ENCODE measurements at regions not wholly inside any gene's neighbourhood (a gene's known extent, or its start where the extent isn't known, plus 50 kb on each side); places are given as distances from the start of the nearest gene placed in this dataset.

DNA sequence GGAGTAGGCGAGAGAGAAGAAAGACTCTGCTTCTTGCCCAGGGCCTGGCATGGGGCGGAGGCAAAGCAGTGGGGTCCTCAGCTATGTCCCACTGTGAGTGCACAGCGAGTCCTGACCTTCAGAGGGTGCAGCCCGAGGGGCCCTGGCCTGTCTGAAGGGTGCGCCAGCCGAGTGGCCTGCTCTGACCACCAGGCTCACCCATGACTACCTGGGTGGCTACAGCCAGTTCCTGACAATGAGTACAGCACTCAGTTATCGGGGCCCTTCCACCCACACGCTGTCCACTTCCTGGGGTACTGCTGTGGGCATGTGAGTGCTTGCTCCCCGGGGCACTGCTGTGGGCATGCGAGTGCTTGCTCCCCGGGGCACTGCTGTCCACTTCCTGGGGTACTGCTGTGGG, 74.1 kb upstream of the B3GAT1 start:
- TF ChIP-seq, protein P1, sequence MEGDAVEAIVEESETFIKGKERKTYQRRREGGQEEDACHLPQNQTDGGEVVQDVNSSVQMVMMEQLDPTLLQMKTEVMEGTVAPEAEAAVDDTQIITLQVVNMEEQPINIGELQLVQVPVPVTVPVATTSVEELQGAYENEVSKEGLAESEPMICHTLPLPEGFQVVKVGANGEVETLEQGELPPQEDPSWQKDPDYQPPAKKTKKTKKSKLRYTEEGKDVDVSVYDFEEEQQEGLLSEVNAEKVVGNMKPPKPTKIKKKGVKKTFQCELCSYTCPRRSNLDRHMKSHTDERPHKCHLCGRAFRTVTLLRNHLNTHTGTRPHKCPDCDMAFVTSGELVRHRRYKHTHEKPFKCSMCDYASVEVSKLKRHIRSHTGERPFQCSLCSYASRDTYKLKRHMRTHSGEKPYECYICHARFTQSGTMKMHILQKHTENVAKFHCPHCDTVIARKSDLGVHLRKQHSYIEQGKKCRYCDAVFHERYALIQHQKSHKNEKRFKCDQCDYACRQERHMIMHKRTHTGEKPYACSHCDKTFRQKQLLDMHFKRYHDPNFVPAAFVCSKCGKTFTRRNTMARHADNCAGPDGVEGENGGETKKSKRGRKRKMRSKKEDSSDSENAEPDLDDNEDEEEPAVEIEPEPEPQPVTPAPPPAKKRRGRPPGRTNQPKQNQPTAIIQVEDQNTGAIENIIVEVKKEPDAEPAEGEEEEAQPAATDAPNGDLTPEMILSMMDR (IDR thresholded peaks at IDR 0.05; ENCODE audit: insufficient read depth, low read depth, low read length): no peak
- H3K36me3 ChIP-seq (ENCODE audit: control insufficient read depth, insufficient read depth, low read length): no peaks in the 10 kb centered on the region
- no peak for DNase-seq (ENCODE audit: low read depth)

DNA sequence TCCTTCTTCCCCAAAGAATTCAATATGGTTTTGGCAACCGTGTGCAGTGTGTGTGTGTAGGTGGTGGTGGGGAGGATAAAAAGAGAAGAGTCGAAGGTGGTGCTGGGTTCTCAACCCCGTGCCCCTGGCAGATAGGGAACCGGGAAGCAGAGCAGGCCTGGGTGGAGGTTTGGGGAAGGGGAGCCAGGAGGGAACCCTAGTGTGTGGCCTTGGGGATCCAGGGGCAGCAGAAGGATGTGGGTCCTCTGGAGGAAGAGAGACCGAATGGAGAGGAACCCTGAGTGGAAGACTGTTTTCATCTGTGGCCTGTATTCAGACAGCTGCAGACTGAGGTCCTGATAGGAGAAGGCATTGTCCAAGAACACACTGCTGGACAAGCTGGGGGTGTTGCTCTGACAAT, 73.3 kb upstream of the B3GAT1 start:
- Histone ChIP-seq H3K4me3 (ENCODE audit: low read depth, low read length) (no peak overlapping the region), H3K36me3 (ENCODE audit: control insufficient read depth, insufficient read depth, low read length) (no peaks in the 10 kb centered on the region), H3K27me3 (ENCODE audit: control insufficient read depth, insufficient read depth, low read length) (no peaks in the 10 kb centered on the region; the same call in 1 of the 2 replicates)
- TF ChIP-seq, protein P1 (IDR thresholded peaks at IDR 0.05; ENCODE audit: insufficient read depth, low read depth, low read length): no peak
- ChIA-PET CTCF (interaction anchor here (0.6 kb wide), 2 partner anchors 9 to 16 kb away, joined by 3 read pairs; no protein-coding TSS in a partner anchor), POLR2A (no interaction called here)
- DNase-seq (ENCODE audit: low read depth): no peak

More for the DNA sequence above, 74.1 kb upstream of the B3GAT1 start:
- ChIA-PET POLR2A (no interaction called here), CTCF (interaction anchor here (0.6 kb wide), 1 partner anchor 17 kb away, joined by 3 read pairs; no protein-coding TSS in a partner anchor)
- H3K4me3 ChIP-seq (ENCODE audit: low read depth, low read length): no peak overlapping the region
- H3K27me3 ChIP-seq (ENCODE audit: control insufficient read depth, insufficient read depth, low read length): no peaks in the 10 kb centered on the region; the same call in 1 of the 2 replicates

DNA sequence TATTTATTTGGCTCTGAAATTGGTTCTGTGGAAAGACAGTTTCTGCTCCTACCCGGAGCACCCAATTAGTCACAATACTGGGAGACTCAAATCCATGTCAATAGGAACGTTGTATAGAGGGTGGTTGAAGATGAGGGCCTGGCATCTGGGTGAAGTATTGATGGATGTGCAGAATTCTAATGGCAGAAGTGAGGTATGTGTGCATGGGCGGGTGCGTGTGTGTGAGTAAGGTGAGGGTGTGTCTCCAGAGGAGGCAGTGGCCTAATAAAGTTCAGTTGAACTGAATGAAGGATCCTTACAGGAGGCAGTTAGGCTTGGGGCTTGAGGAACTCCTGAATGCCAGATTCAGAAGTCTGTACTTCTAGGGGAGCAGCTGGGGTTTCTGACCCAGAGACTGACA, 71.8 kb upstream of the B3GAT1 start:
- Histone ChIP-seq H3K36me3 (ENCODE audit: control insufficient read depth, insufficient read depth, low read length) (no peaks in the 10 kb centered on the region), H3K4me3 (ENCODE audit: low read depth, low read length) (no peak overlapping the region), H3K27me3 (ENCODE audit: control insufficient read depth, insufficient read depth, low read length) (no peaks in the 10 kb centered on the region; the same call in 1 of the 2 replicates)
- DNase-seq (ENCODE audit: low read depth): no peak
- POLR2A ChIA-PET: no interaction called here
- TF ChIP-seq, protein P1 (IDR thresholded peaks at IDR 0.05; ENCODE audit: insufficient read depth, low read depth, low read length): no peak
- CTCF ChIA-PET: no interaction called here

DNA sequence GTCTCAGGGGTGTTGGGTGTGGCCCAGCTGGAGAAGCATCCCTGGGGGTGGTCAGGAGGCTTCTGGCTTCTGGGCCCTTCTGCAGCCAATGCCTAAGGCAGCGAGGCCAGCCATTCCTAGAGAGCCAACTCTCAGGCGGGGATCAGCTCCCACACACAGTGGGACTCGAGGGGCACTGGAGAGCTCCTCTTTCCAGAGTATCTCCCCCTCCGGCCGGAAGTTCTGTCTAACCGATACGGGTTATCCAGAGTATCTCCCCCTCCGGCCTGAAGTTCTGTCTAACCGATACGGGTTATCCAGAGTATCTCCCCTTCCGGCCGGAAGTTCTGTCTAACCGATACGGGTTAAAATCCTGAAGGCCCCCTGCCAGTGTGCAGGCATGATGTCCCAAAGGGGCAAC, 71.2 kb upstream of the B3GAT1 start:
- Histone ChIP-seq H3K4me3 (ENCODE audit: low read depth, low read length) (no peak overlapping the region), H3K27me3 (ENCODE audit: control insufficient read depth, insufficient read depth, low read length) (no peaks in the 10 kb centered on the region; the same call in 1 of the 2 replicates), H3K36me3 (ENCODE audit: control insufficient read depth, insufficient read depth, low read length) (no peaks in the 10 kb centered on the region)
- POLR2A ChIA-PET: no interaction called here
- CTCF ChIA-PET: no interaction called here
- DNase-seq (ENCODE audit: low read depth): no peak
- TF ChIP-seq, protein P1 (IDR thresholded peaks at IDR 0.05; ENCODE audit: insufficient read depth, low read depth, low read length): no peak

DNA sequence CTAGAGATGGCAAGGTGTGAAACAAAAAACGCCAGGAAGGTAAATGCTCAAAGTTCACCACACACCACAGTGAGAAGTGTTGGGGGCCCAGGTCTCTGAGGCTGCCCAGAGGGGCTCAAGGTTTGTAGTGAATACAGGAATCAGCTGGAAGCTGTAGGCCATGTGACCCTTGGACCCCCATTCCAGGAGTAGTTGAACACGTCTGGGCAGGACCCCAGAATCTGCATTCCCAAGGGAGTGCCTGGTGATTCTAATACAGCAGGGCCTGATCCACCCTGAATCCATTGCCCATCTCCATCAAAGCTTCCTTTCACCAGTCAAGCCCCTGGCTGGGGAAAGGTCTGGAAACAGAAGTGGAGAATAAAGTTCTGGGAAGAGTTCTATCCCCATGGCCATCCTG, 70.8 kb upstream of the B3GAT1 start:
- POLR2A ChIA-PET: no interaction called here
- CTCF ChIA-PET: no interaction called here
- DNase-seq (ENCODE audit: low read depth): no peak
- TF ChIP-seq, protein P1 (IDR thresholded peaks at IDR 0.05; ENCODE audit: insufficient read depth, low read depth, low read length): no peak
- Histone ChIP-seq H3K27me3 (ENCODE audit: control insufficient read depth, insufficient read depth, low read length) (no peaks in the 10 kb centered on the region; the same call in 1 of the 2 replicates), H3K4me3 (ENCODE audit: low read depth, low read length) (no peak overlapping the region), H3K36me3 (ENCODE audit: control insufficient read depth, insufficient read depth, low read length) (no peaks in the 10 kb centered on the region)

Data from BJ (cell line).